ENCODE measurements at regions not wholly inside any gene's neighbourhood (a gene's known extent, or its start where the extent isn't known, plus 50 kb on each side); places are given as distances from the start of the nearest gene placed in this dataset.

DNA sequence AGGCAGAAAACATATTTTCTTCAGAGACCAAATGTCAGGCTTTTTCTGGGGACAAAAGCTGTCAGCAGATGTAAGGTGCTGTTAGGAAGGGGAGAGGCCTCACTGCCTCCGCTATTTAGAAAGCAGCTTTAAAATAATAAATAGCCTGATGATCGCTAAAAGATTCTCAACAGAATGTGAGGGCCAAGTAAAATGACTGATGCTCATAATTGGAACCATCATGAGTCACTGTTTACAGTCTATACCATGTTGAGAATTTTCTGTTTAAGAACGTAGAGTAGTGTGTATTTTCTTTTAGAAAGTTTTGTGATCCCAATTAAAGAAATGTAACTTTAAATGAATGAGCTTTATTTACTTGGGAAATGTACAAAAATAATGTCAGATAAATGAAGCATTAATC lies 220.0 kb downstream of the CLIC5 start:
- H3K36me3 ChIP-seq (replicated peaks in 1 of 2; ENCODE audit: control insufficient read depth in 1 of 2, insufficient read depth in 2 of 2, low read length in 2 of 2), result no peaks in the 10 kb centered on the region
- H3K4me3 ChIP-seq (replicated peaks in 1 of 3; ENCODE audit: low read depth in 2 of 3, low read length in 3 of 3), result no peak overlapping the region
- H3K27ac Mint-ChIP-seq, result no peak overlapping the region
- intact Hi-C loops (cut with micrococcal nuclease), result no loop called here
- H3K9me3 Mint-ChIP-seq, result peaks cover 0 to 5% (median 0%) of the 10 kb centered on the region in 7 donors
- H4K20me1 ChIP-seq (ENCODE audit: insufficient read depth, low read length), result no peaks in the 10 kb centered on the region
- no peak overlapping the region for H2AFZ ChIP-seq (ENCODE audit: insufficient read depth, low read depth, low read length, poor library complexity, severe bottlenecking)
- H3K79me2 ChIP-seq (ENCODE audit: insufficient read depth, low read length), result no peaks in the 10 kb centered on the region
- no peak overlapping the region for H3K9ac ChIP-seq (ENCODE audit: insufficient read depth, low read length, poor library complexity, severe bottlenecking)
- 95% methylated on average over 2 of the region's 3 CpGs for WGBS (ENCODE audit: insufficient coverage)
- peaks cover 0 to 5% (median 0%) of the 10 kb centered on the region in 3 donors for H3K27me3 Mint-ChIP-seq (ENCODE audit: low read depth in 3 of 3)
- H3K36me3 Mint-ChIP-seq, result no peaks in the 10 kb centered on the region
- H3K4me1 Mint-ChIP-seq, result no peaks in the 10 kb centered on the region
- no peak overlapping the region for H3K4me3 Mint-ChIP-seq
- H3K27ac ChIP-seq (ENCODE audit: low read depth in 1 of 2, low read length in 2 of 2), result no peak overlapping the region
- TF ChIP-seq, protein P1, sequence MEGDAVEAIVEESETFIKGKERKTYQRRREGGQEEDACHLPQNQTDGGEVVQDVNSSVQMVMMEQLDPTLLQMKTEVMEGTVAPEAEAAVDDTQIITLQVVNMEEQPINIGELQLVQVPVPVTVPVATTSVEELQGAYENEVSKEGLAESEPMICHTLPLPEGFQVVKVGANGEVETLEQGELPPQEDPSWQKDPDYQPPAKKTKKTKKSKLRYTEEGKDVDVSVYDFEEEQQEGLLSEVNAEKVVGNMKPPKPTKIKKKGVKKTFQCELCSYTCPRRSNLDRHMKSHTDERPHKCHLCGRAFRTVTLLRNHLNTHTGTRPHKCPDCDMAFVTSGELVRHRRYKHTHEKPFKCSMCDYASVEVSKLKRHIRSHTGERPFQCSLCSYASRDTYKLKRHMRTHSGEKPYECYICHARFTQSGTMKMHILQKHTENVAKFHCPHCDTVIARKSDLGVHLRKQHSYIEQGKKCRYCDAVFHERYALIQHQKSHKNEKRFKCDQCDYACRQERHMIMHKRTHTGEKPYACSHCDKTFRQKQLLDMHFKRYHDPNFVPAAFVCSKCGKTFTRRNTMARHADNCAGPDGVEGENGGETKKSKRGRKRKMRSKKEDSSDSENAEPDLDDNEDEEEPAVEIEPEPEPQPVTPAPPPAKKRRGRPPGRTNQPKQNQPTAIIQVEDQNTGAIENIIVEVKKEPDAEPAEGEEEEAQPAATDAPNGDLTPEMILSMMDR (IDR thresholded peaks at IDR 0.05), result no peak
- H3K27me3 ChIP-seq (ENCODE audit: control insufficient read depth in 2 of 2, insufficient read depth in 2 of 2, low read length in 2 of 2), result no peaks in the 10 kb centered on the region
- no peaks in the 10 kb centered on the region for H3K4me1 ChIP-seq (ENCODE audit: control insufficient read depth in 1 of 2, insufficient read depth in 2 of 2, low read length in 2 of 2)
- H3K4me2 ChIP-seq (replicated peaks; ENCODE audit: extremely low read depth, low read length, poor library complexity, severe bottlenecking), result no peak overlapping the region
- H3K9me3 ChIP-seq (replicated peaks in 1 of 2; ENCODE audit: control insufficient read depth in 1 of 2, insufficient read depth in 1 of 2, low read length in 2 of 2), result no peaks in the 10 kb centered on the region
- DNase-seq, result no peak

GRCh38 chr6:45794465-45794864 lies 221.2 kb downstream of the CLIC5 start:
- no peaks in the 10 kb centered on the region for H3K27me3 ChIP-seq (ENCODE audit: control insufficient read depth in 2 of 2, insufficient read depth in 2 of 2, low read length in 2 of 2)
- H3K36me3 ChIP-seq (replicated peaks in 1 of 2; ENCODE audit: control insufficient read depth in 1 of 2, insufficient read depth in 2 of 2, low read length in 2 of 2), result no peaks in the 10 kb centered on the region
- Mint-ChIP-seq H3K36me3 (no peaks in the 10 kb centered on the region), H3K4me3 (no peak overlapping the region), H3K27me3 (ENCODE audit: low read depth in 3 of 3) (peaks cover 0 to 5% (median 0%) of the 10 kb centered on the region in 3 donors), H3K9me3 (peaks cover 0 to 2% (median 0%) of the 10 kb centered on the region in 7 donors), H3K27ac (no peak overlapping the region), H3K4me1 (no peaks in the 10 kb centered on the region)
- no peaks in the 10 kb centered on the region for H3K4me1 ChIP-seq (ENCODE audit: control insufficient read depth in 1 of 2, insufficient read depth in 2 of 2, low read length in 2 of 2)
- no peak overlapping the region for H3K4me2 ChIP-seq (replicated peaks; ENCODE audit: extremely low read depth, low read length, poor library complexity, severe bottlenecking)
- no peak overlapping the region for H3K27ac ChIP-seq (ENCODE audit: low read depth in 1 of 2, low read length in 2 of 2)
- no peak overlapping the region for H2AFZ ChIP-seq (ENCODE audit: insufficient read depth, low read depth, low read length, poor library complexity, severe bottlenecking)
- H4K20me1 ChIP-seq (ENCODE audit: insufficient read depth, low read length), result no peaks in the 10 kb centered on the region
- TF ChIP-seq, protein P1 (IDR thresholded peaks at IDR 0.05), result no peak
- no peaks in the 10 kb centered on the region for H3K9me3 ChIP-seq (replicated peaks in 1 of 2; ENCODE audit: control insufficient read depth in 1 of 2, insufficient read depth in 1 of 2, low read length in 2 of 2)
- DNase-seq, result no peak
- WGBS (ENCODE audit: insufficient coverage), result 100% methylated on average over 1 of the region's 3 CpGs
- intact Hi-C loops (cut with micrococcal nuclease), result no loop called here
- no peak overlapping the region for H3K9ac ChIP-seq (ENCODE audit: insufficient read depth, low read length, poor library complexity, severe bottlenecking)
- no peaks in the 10 kb centered on the region for H3K79me2 ChIP-seq (ENCODE audit: insufficient read depth, low read length)
- H3K4me3 ChIP-seq (replicated peaks in 1 of 3; ENCODE audit: low read depth in 2 of 3, low read length in 3 of 3), result no peak overlapping the region
